Activated naive CD8-positive, alpha-beta T cell treated with anti-CD3 and anti-CD28 coated beads, Interleukin-2, amount 50 U/mL, for 24 hours (primary cell): ENCODE measurements at regions not wholly inside any gene's neighbourhood (a gene's known extent, or its start where the extent isn't known, plus 50 kb on each side); places are given as distances from the start of the nearest gene placed in this dataset.
A peak's percentile ranks its signal among the peaks of the same experiment; 100 is the strongest.

Source experiments
- ATAC-seq: fragments of 150-1000 bp; cut with Tn5 transposase; one replicate; pipeline ENCODE4 v1.10.0; 2021
- DNase-seq: peaks from one replicate; pipeline ENCODE4 v3.0.0; 2021
- H3K27ac Mint-ChIP-seq: one replicate; pipeline ENCODE4 v1.8.0; 2021; ENCODE audit warnings: mild to moderate bottlenecking, mixed read lengths
- H3K27me3 Mint-ChIP-seq: one replicate; pipeline ENCODE4 v1.8.0; 2021; ENCODE audit warnings: mixed read lengths
- H3K36me3 Mint-ChIP-seq: one replicate; pipeline ENCODE4 v1.8.0; 2021; ENCODE audit warnings: low read depth, mixed read lengths
- H3K4me1 Mint-ChIP-seq: one replicate; pipeline ENCODE4 v1.8.0; 2021; ENCODE audit warnings: mixed read lengths
- H3K4me3 Mint-ChIP-seq: one replicate; pipeline ENCODE4 v1.8.0; 2021; ENCODE audit warnings: mild to moderate bottlenecking, moderate library complexity, mixed read lengths
- H3K9me3 Mint-ChIP-seq: one replicate; pipeline ENCODE4 v1.8.0; 2021; ENCODE audit warnings: mixed read lengths

GRCh38 chr10:70960783-70961570 lies 72.6 kb upstream of the PCBD1 start:
- H3K27me3 Mint-ChIP-seq: peaks cover 7% of the 10 kb centered on the region
- ATAC-seq: no peak

GRCh38 chr10:70962686-70963085 lies 74.3 kb upstream of the PCBD1 start:
- H3K9me3 Mint-ChIP-seq: no peaks in the 10 kb centered on the region
- peaks cover 7% of the 10 kb centered on the region for H3K27me3 Mint-ChIP-seq
- H3K4me3 Mint-ChIP-seq: no peak overlapping the region
- DNase-seq (no peak), ATAC-seq (no peak)
- no peak overlapping the region for H3K27ac Mint-ChIP-seq
- no peaks in the 10 kb centered on the region for H3K4me1 Mint-ChIP-seq
- H3K36me3 Mint-ChIP-seq: no peaks in the 10 kb centered on the region

More at GRCh38 chr10:70960783-70961570, 72.6 kb upstream of the PCBD1 start:
- H3K27ac Mint-ChIP-seq: no peak overlapping the region
- H3K4me1 Mint-ChIP-seq: no peaks in the 10 kb centered on the region
- H3K4me3 Mint-ChIP-seq: no peak overlapping the region
- H3K9me3 Mint-ChIP-seq: no peaks in the 10 kb centered on the region
- H3K36me3 Mint-ChIP-seq: no peaks in the 10 kb centered on the region
- no peak for DNase-seq

- no peak overlapping the region for H3K27ac Mint-ChIP-seq
- peaks cover 7% of the 10 kb centered on the region for H3K27me3 Mint-ChIP-seq
- no peaks in the 10 kb centered on the region for H3K4me1 Mint-ChIP-seq
- H3K4me3 Mint-ChIP-seq: no peak overlapping the region
- DNase-seq (no peak), ATAC-seq (no peak)
- no peaks in the 10 kb centered on the region for H3K36me3 Mint-ChIP-seq
- no peaks in the 10 kb centered on the region for H3K9me3 Mint-ChIP-seq
Measured at GRCh38 chr10:70963271-70963670, 74.9 kb upstream of the PCBD1 start.

- Mint-ChIP-seq H3K36me3 (no peaks in the 10 kb centered on the region), H3K4me3 (no peak overlapping the region), H3K27ac (no peak overlapping the region), H3K9me3 (no peaks in the 10 kb centered on the region), H3K27me3 (peaks cover 7% of the 10 kb centered on the region), H3K4me1 (no peaks in the 10 kb centered on the region)
- ATAC-seq (no peak), DNase-seq (no peak)
Measured at GRCh38 chr10:70964245-70964644, 75.9 kb upstream of the PCBD1 start.

- no peak for ATAC-seq
Measured at GRCh38 chr10:70964881-70965280, 76.5 kb upstream of the PCBD1 start.

GRCh38 chr10:70965566-70965965 lies 77.2 kb upstream of the PCBD1 start:
- Mint-ChIP-seq H3K9me3 (no peaks in the 10 kb centered on the region), H3K4me1 (no peaks in the 10 kb centered on the region), H3K27ac (no peak overlapping the region), H3K36me3 (no peaks in the 10 kb centered on the region), H3K27me3 (peaks cover 7% of the 10 kb centered on the region), H3K4me3 (no peak overlapping the region)
- DNase-seq (no peak), ATAC-seq (no peak)

More at GRCh38 chr10:70964881-70965280, 76.5 kb upstream of the PCBD1 start:
- DNase-seq: no peak
- Mint-ChIP-seq H3K4me3 (no peak overlapping the region), H3K27ac (no peak overlapping the region), H3K9me3 (no peaks in the 10 kb centered on the region), H3K27me3 (peaks cover 7% of the 10 kb centered on the region), H3K36me3 (no peaks in the 10 kb centered on the region), H3K4me1 (no peaks in the 10 kb centered on the region)

- DNase-seq (no peak), ATAC-seq (no peak)
- Mint-ChIP-seq H3K9me3 (no peaks in the 10 kb centered on the region), H3K27ac (no peak overlapping the region), H3K27me3 (peaks cover 7% of the 10 kb centered on the region), H3K4me1 (no peaks in the 10 kb centered on the region), H3K36me3 (no peaks in the 10 kb centered on the region), H3K4me3 (no peak overlapping the region)
Measured at GRCh38 chr10:70966646-70967553, 78.5 kb upstream of the PCBD1 start.

GRCh38 chr10:70967591-70968587 lies 79.5 kb upstream of the PCBD1 start:
- DNase-seq (no peak), ATAC-seq (peak; percentile 49)
- Mint-ChIP-seq H3K9me3 (no peaks in the 10 kb centered on the region), H3K27ac (no peak overlapping the region), H3K36me3 (no peaks in the 10 kb centered on the region), H3K4me3 (no peak overlapping the region), H3K4me1 (no peaks in the 10 kb centered on the region), H3K27me3 (peaks cover 7% of the 10 kb centered on the region)

GRCh38 chr10:70969188-70969587 lies 80.8 kb upstream of the PCBD1 start:
- no peak overlapping the region for H3K27ac Mint-ChIP-seq
- DNase-seq (no peak), ATAC-seq (no peak)
- no peak overlapping the region for H3K4me3 Mint-ChIP-seq
- H3K4me1 Mint-ChIP-seq: no peaks in the 10 kb centered on the region
- peaks cover 12% of the 10 kb centered on the region for H3K27me3 Mint-ChIP-seq
- no peaks in the 10 kb centered on the region for H3K9me3 Mint-ChIP-seq
- H3K36me3 Mint-ChIP-seq: no peaks in the 10 kb centered on the region

GRCh38 chr10:70970830-70971229 lies 82.5 kb upstream of the PCBD1 start:
- Mint-ChIP-seq H3K36me3 (no peaks in the 10 kb centered on the region), H3K27ac (no peak overlapping the region), H3K4me3 (no peak overlapping the region), H3K27me3 (peaks cover 12% of the 10 kb centered on the region), H3K4me1 (no peaks in the 10 kb centered on the region), H3K9me3 (no peaks in the 10 kb centered on the region)
- ATAC-seq (no peak), DNase-seq (no peak)

GRCh38 chr10:70973275-70973674 lies 84.9 kb upstream of the PCBD1 start:
- Mint-ChIP-seq H3K27ac (no peak overlapping the region), H3K36me3 (no peaks in the 10 kb centered on the region), H3K27me3 (peaks cover 11% of the 10 kb centered on the region), H3K9me3 (no peaks in the 10 kb centered on the region), H3K4me1 (no peaks in the 10 kb centered on the region), H3K4me3 (no peak overlapping the region)
- DNase-seq (no peak), ATAC-seq (no peak)

GRCh38 chr10:70974351-70974901 lies 86.1 kb upstream of the PCBD1 start:
- no peak overlapping the region for H3K27ac Mint-ChIP-seq
- H3K4me1 Mint-ChIP-seq: no peaks in the 10 kb centered on the region
- H3K27me3 Mint-ChIP-seq: peaks cover 11% of the 10 kb centered on the region
- no peaks in the 10 kb centered on the region for H3K36me3 Mint-ChIP-seq
- H3K9me3 Mint-ChIP-seq: no peaks in the 10 kb centered on the region
- DNase-seq (no peak), ATAC-seq (no peak)
- H3K4me3 Mint-ChIP-seq: no peak overlapping the region

GRCh38 chr10:70974920-70975319 lies 86.6 kb upstream of the PCBD1 start:
- H3K4me3 Mint-ChIP-seq: no peak overlapping the region
- H3K9me3 Mint-ChIP-seq: no peaks in the 10 kb centered on the region
- H3K27me3 Mint-ChIP-seq: peaks cover 11% of the 10 kb centered on the region
- H3K4me1 Mint-ChIP-seq: no peaks in the 10 kb centered on the region
- no peak for ATAC-seq
- H3K27ac Mint-ChIP-seq: no peak overlapping the region
- no peak for DNase-seq
- H3K36me3 Mint-ChIP-seq: no peaks in the 10 kb centered on the region
